Limb (tissue), 2 donors: ENCODE measurements at regions not wholly inside any gene's neighbourhood (a gene's known extent, or its start where the extent isn't known, plus 50 kb on each side); places are given as distances from the start of the nearest gene placed in this dataset.

Experiments
- DNase-seq, 2 donors: peaks; one replicate each; pipeline ENCODE4 v3.0.0-alpha.2; 2016; ENCODE audit errors: extremely low spot score in 2 of 2

DNA sequence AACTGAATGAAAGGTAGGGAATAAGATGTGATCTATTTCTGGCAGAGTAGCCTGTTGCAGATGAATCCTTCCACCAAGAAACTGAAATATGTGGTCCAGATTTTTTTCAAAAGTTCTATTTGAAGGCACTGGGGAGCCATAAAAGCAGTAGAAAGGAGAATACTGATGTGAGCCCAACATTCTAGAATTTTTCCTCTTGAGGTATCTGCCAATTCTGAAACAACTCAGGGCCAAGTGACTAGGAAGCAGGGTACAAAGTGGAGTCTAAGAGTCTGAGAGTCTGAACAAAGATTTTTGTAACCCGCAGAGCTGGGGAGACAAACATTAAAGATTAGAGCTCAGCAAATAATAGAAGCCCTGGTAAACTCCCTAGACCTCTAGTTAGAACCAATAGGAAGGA lies 58.3 kb upstream of the SLCO3A1 start:
- DNase-seq = no peak

- DNase-seq = no peak
Measured at GRCh38 chr15:91801836-91802534, 51.5 kb upstream of the SLCO3A1 start.

GRCh38 chr15:91803260-91803659 lies 50.2 kb upstream of the SLCO3A1 start:
- no peak for DNase-seq
